Left lung (tissue), 4 donors: ENCODE measurements at regions not wholly inside any gene's neighbourhood (a gene's known extent, or its start where the extent isn't known, plus 50 kb on each side); places are given as distances from the start of the nearest gene placed in this dataset.
"Not testable (repeated sequence)": the region's sequence is repeated elsewhere in the genome, so short reads cannot be mapped to it uniquely, and the experiment has no call there.

ENCODE experiments used
- ATAC-seq: fragments of 200-7000 bp; cut with Tn5 transposase; one replicate; pipeline ENCODE4 v1.9.1; 2020; ENCODE audit warnings: moderate library complexity
- DNase-seq, 4 donors: peaks; one replicate each; pipeline ENCODE4 v3.0.0-alpha.2; 2013 to 2020
- H3K27ac ChIP-seq, 2 donors: fragments of 200-600 bp; sonication (generic) in 1 of 2; one replicate each; pipeline versions ENCODE4 v1.5.0 to v1.8.0; 2020 to 2021
- H3K27me3 ChIP-seq, 2 donors: fragments of 200-600 bp; sonication (generic) in 1 of 2; one replicate each; pipeline versions ENCODE4 v1.5.0 to v1.8.0; 2020 to 2021
- H3K36me3 ChIP-seq, 2 donors: fragments of 200-600 bp; sonication (generic) in 1 of 2; one replicate each; pipeline versions ENCODE4 v1.5.0 to v1.8.0; 2020 to 2021
- H3K4me1 ChIP-seq, 2 donors: fragments of 200-600 bp; one replicate each; pipeline ENCODE4 v1.8.0; 2021
- H3K4me3 ChIP-seq, 2 donors: fragments of 200-600 bp; sonication (generic) in 1 of 2; one replicate each; pipeline versions ENCODE4 v1.5.0 to v1.8.0; 2020 to 2021; ENCODE audit warnings: mild to moderate bottlenecking in 1 of 2
- H3K9me3 ChIP-seq, 2 donors: fragments of 200-600 bp; sonication (generic) in 1 of 2; one replicate each; pipeline versions ENCODE4 v1.5.0 to v1.8.0; 2020 to 2021
- intact Hi-C, 2 donors: fragments of 100-400 bp; cut with DNase I; formaldehyde crosslinking; loops; one replicate each; pipeline versions ENCODE4 v1.11.2 to v1.14.2; 2022
- TF ChIP-seq, protein P1 (sequence below), 2 donors: fragments of 200-600 bp; sonication (generic) in 1 of 2; IDR thresholded peaks; one replicate each; pipeline versions ENCODE4 v1.5.0 to v1.8.0; 2021; ENCODE audit warnings: antibody characterized with exemption in 2 of 2
- donor health status: DM: no; HTN: yes; CAD: no.
- donor health status: DM: no; HTN: no; CAD: no.

GRCh38 chr5:6243706-6244338 is 134.5 kb downstream of the MED10 start:
- intact Hi-C loops, result no loop called here
- no peaks in the 10 kb centered on the region for H3K27me3 ChIP-seq
- H3K36me3 ChIP-seq, result no peaks in the 10 kb centered on the region
- TF ChIP-seq, protein P1, sequence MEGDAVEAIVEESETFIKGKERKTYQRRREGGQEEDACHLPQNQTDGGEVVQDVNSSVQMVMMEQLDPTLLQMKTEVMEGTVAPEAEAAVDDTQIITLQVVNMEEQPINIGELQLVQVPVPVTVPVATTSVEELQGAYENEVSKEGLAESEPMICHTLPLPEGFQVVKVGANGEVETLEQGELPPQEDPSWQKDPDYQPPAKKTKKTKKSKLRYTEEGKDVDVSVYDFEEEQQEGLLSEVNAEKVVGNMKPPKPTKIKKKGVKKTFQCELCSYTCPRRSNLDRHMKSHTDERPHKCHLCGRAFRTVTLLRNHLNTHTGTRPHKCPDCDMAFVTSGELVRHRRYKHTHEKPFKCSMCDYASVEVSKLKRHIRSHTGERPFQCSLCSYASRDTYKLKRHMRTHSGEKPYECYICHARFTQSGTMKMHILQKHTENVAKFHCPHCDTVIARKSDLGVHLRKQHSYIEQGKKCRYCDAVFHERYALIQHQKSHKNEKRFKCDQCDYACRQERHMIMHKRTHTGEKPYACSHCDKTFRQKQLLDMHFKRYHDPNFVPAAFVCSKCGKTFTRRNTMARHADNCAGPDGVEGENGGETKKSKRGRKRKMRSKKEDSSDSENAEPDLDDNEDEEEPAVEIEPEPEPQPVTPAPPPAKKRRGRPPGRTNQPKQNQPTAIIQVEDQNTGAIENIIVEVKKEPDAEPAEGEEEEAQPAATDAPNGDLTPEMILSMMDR (IDR thresholded peaks at IDR 0.05), result no peak
- H3K4me1 ChIP-seq, result no peaks in the 10 kb centered on the region
- H3K27ac ChIP-seq, result no peak overlapping the region
- peaks cover 0 to 16% of the 10 kb centered on the region in 2 donors for H3K9me3 ChIP-seq
- H3K4me3 ChIP-seq, result no peak overlapping the region
- no peak for DNase-seq
- no peak for ATAC-seq

DNA sequence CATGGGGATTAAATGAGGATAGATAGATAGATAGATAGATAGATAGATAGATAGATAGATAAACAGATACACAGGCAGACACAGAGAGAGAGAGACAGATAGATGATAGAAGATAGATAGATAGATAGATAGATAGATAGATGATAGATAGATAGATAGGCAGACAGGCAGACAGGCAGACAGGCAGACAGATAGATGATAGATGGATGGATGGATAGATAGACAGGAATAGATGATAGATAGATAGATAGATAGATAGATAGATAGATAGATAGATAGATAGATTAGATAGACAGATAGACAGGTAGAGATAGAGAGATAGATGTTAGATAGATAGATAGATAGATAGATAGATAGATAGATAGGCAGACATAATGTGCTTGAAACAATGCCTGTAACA is 137.3 kb downstream of the MED10 start:
- DNase-seq, result not testable (repeated sequence)

DNA sequence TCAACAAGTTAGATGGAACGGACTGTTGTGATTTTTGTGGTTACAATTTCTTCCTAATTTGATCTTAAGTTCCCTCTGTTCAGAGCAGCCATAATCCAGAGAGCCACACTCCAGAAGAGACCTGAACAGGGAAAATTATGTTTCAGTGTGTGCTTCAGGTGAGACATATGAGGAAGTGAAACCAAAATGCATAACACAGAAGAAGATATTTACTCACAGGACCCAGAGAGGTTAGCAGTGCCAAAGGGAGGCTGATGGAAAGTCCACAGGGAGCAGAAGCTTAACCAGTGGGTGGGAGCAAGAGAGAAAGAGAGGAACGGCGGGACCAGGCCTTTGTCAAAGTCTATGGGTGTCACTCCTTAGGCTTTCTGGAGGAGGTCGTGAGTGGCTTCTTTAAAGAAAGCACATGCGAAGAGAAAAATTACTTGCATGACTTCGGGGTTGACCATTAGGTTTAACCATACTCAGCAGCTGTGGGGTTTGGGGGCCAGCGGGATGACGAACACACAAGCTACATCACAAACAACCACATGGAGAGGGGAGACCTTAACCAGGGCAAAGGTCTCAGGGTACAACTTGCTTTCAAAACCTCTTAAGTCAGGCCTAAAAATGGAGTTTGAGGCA is 141.4 kb downstream of the MED10 start:
- intact Hi-C loops, result no loop called here
- Histone ChIP-seq H3K4me3 (no peak overlapping the region), H3K4me1 (no peaks in the 10 kb centered on the region), H3K36me3 (no peaks in the 10 kb centered on the region), H3K27me3 (no peaks in the 10 kb centered on the region), H3K9me3 (peaks cover 0 to 14% of the 10 kb centered on the region in 2 donors), H3K27ac (no peak overlapping the region)
- ATAC-seq (no peak), DNase-seq (no peak)
- TF ChIP-seq, protein P1 (IDR thresholded peaks at IDR 0.05), result no peak

More for the DNA sequence above, 137.3 kb downstream of the MED10 start:
- H3K4me3 ChIP-seq, H3K27ac ChIP-seq, H3K4me1 ChIP-seq, H3K36me3 ChIP-seq, H3K27me3 ChIP-seq, intact Hi-C loops, ATAC-seq: not testable (repeated sequence)
- H3K9me3 ChIP-seq, result peaks cover 0 to 16% of the 10 kb centered on the region in 2 donors

- ATAC-seq (no peak), DNase-seq (no peak)
- Histone ChIP-seq H3K4me1 (no peaks in the 10 kb centered on the region), H3K4me3 (no peak overlapping the region), H3K27me3 (no peaks in the 10 kb centered on the region), H3K9me3 (peaks cover 0 to 11% of the 10 kb centered on the region in 2 donors), H3K27ac (no peak overlapping the region), H3K36me3 (no peaks in the 10 kb centered on the region)
- intact Hi-C loops, result no loop called here
- TF ChIP-seq, protein P1 (IDR thresholded peaks at IDR 0.05), result no peak
Observed at GRCh38 chr5:6236170-6236793, 142.1 kb downstream of the MED10 start.

DNA sequence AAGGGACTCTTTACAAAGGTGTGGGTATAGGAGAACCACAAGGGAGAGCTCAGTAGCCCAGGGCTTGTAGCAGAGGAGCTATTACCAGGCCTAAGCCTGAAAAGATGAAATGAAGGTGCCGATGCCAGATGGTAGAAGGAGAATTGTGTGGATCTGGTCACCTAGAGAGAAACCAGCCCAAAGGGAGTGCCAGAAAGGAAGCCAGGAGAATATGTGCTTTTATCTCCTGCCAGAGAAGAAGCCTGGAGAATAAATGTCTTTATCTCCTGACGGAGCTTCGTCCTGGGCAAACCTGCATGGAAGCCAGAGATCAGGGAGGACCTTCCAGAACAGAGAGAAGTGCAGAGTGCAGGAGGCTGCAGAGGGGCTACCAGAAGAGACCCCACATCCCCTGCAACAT is 142.6 kb downstream of the MED10 start:
- peaks cover 0 to 10% of the 10 kb centered on the region in 2 donors for H3K9me3 ChIP-seq
- H3K27me3 ChIP-seq, result no peaks in the 10 kb centered on the region
- ATAC-seq (no peak), DNase-seq (no peak)
- no peaks in the 10 kb centered on the region for H3K36me3 ChIP-seq
- H3K27ac ChIP-seq, result no peak overlapping the region
- TF ChIP-seq, protein P1 (IDR thresholded peaks at IDR 0.05), result no peak
- H3K4me1 ChIP-seq, result no peaks in the 10 kb centered on the region
- intact Hi-C loops, result no loop called here
- H3K4me3 ChIP-seq, result no peak overlapping the region
